ENCODE measurements at regions not wholly inside any gene's neighbourhood (a gene's known extent, or its start where the extent isn't known, plus 50 kb on each side); places are given as distances from the start of the nearest gene placed in this dataset.

DNA sequence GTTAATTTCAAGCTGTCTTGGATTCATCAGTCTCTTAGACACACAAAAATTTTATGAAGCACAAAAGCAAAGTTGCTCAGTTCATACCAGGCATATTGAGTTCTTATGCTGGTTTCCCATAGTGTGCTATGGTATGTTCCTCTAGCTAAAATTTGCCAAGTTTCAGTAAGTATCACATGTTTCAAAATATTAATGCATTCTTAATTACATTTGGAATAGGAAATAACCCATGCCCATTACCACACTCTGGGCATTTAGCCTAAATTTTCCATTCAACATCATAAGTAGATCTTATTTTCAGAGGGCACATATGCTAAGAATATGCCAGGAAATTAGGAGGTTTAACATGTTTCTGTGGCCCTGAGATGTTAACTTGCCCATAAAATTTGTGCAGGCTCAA is 289.9 kb downstream of the SHOX2 start:
- TF ChIP-seq, protein P1, sequence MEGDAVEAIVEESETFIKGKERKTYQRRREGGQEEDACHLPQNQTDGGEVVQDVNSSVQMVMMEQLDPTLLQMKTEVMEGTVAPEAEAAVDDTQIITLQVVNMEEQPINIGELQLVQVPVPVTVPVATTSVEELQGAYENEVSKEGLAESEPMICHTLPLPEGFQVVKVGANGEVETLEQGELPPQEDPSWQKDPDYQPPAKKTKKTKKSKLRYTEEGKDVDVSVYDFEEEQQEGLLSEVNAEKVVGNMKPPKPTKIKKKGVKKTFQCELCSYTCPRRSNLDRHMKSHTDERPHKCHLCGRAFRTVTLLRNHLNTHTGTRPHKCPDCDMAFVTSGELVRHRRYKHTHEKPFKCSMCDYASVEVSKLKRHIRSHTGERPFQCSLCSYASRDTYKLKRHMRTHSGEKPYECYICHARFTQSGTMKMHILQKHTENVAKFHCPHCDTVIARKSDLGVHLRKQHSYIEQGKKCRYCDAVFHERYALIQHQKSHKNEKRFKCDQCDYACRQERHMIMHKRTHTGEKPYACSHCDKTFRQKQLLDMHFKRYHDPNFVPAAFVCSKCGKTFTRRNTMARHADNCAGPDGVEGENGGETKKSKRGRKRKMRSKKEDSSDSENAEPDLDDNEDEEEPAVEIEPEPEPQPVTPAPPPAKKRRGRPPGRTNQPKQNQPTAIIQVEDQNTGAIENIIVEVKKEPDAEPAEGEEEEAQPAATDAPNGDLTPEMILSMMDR (IDR thresholded peaks at IDR 0.05; ENCODE audit: poor library complexity, severe bottlenecking), result no peak
- TF ChIP-seq EP300 (conservative IDR thresholded peaks at IDR 0.05; ENCODE audit: poor library complexity, severe bottlenecking) (no peak), RAD21 (conservative IDR thresholded peaks at IDR 0.05) (no peak), TAF1 (IDR thresholded peaks at IDR 0.05; ENCODE audit: low read depth) (no peak)
